Chondrocyte (in vitro differentiated cells): ENCODE measurements at regions not wholly inside any gene's neighbourhood (a gene's known extent, or its start where the extent isn't known, plus 50 kb on each side); places are given as distances from the start of the nearest gene placed in this dataset.

Source experiments
- DNase-seq: peaks from one replicate; pipeline ENCODE4 v3.0.0; 2021; ENCODE audit warnings: mixed read lengths, low spot score
- H3K27ac Mint-ChIP-seq: one replicate; pipeline ENCODE4 v1.8.0; 2021; ENCODE audit warnings: mild to moderate bottlenecking, moderate library complexity, mixed read lengths; ENCODE audit not compliant: unreplicated experiment
- H3K27me3 Mint-ChIP-seq: 2 replicates; pipeline ENCODE4 v1.8.0; 2021; ENCODE audit warnings: low read depth, mixed read lengths
- H3K36me3 Mint-ChIP-seq: 2 replicates; pipeline ENCODE4 v1.8.0; 2021; ENCODE audit warnings: low read depth, mixed read lengths
- H3K4me1 Mint-ChIP-seq: 2 replicates; pipeline ENCODE4 v1.8.0; 2021; ENCODE audit warnings: low read depth, mild to moderate bottlenecking, mixed read lengths
- H3K4me3 Mint-ChIP-seq: one replicate; pipeline ENCODE4 v1.8.0; 2021; ENCODE audit warnings: mild to moderate bottlenecking, moderate library complexity, mixed read lengths; ENCODE audit not compliant: unreplicated experiment
- H3K9me3 Mint-ChIP-seq: 2 replicates; pipeline ENCODE4 v1.8.0; 2021; ENCODE audit warnings: low read depth, mixed read lengths
- CTCF ChIP-seq: fragments of 200-600 bp; sonication (generic); IDR thresholded peaks from 2 replicates; pipeline ENCODE4 v1.5.0; 2021; ENCODE audit warnings: antibody characterized with exemption, mild to moderate bottlenecking, moderate library complexity

GRCh38 chr4:4641254-4641653 lies 99.4 kb upstream of the STX18 start:
- peaks cover 1% of the 10 kb centered on the region for H3K27me3 Mint-ChIP-seq
- H3K4me1 Mint-ChIP-seq = peaks cover 10% of the 10 kb centered on the region
- H3K36me3 Mint-ChIP-seq = no peaks in the 10 kb centered on the region
- DNase-seq = no peak
- H3K9me3 Mint-ChIP-seq = no peaks in the 10 kb centered on the region
- no peak for TF ChIP-seq CTCF
- no peak overlapping the region for H3K4me3 Mint-ChIP-seq
- no peak overlapping the region for H3K27ac Mint-ChIP-seq

- Mint-ChIP-seq H3K4me3 (no peak overlapping the region), H3K9me3 (no peaks in the 10 kb centered on the region), H3K36me3 (no peaks in the 10 kb centered on the region), H3K4me1 (peaks cover 10% of the 10 kb centered on the region), H3K27ac (no peak overlapping the region), H3K27me3 (peaks cover 1% of the 10 kb centered on the region)
- DNase-seq = no peak
- TF ChIP-seq CTCF = no peak
Measured at GRCh38 chr4:4640692-4641091, 98.8 kb upstream of the STX18 start.

GRCh38 chr4:4639370-4639769 lies 97.5 kb upstream of the STX18 start:
- Mint-ChIP-seq H3K4me1 (peaks cover 10% of the 10 kb centered on the region), H3K4me3 (no peak overlapping the region), H3K27me3 (peaks cover 1% of the 10 kb centered on the region), H3K9me3 (no peaks in the 10 kb centered on the region), H3K36me3 (no peaks in the 10 kb centered on the region), H3K27ac (no peak overlapping the region)
- DNase-seq = no peak
- no peak for TF ChIP-seq CTCF

GRCh38 chr4:4637710-4638109 lies 95.9 kb upstream of the STX18 start:
- peaks cover 1% of the 10 kb centered on the region for H3K27me3 Mint-ChIP-seq
- DNase-seq = no peak
- peaks cover 10% of the 10 kb centered on the region for H3K4me1 Mint-ChIP-seq
- TF ChIP-seq CTCF = no peak
- H3K9me3 Mint-ChIP-seq = no peaks in the 10 kb centered on the region
- no peaks in the 10 kb centered on the region for H3K36me3 Mint-ChIP-seq
- H3K27ac Mint-ChIP-seq = no peak overlapping the region
- no peak overlapping the region for H3K4me3 Mint-ChIP-seq

GRCh38 chr4:4633431-4633830 lies 91.6 kb upstream of the STX18 start:
- Mint-ChIP-seq H3K27me3 (no peaks in the 10 kb centered on the region), H3K9me3 (peaks cover 6% of the 10 kb centered on the region), H3K27ac (no peak overlapping the region), H3K4me1 (no peaks in the 10 kb centered on the region), H3K4me3 (no peak overlapping the region), H3K36me3 (no peaks in the 10 kb centered on the region)
- TF ChIP-seq CTCF = no peak
- DNase-seq = no peak
